Mammary epithelial cell (primary cell): ENCODE measurements at regions not wholly inside any gene's neighbourhood (a gene's known extent, or its start where the extent isn't known, plus 50 kb on each side); places are given as distances from the start of the nearest gene placed in this dataset.

Experiments used
- EZH2 ChIP-seq: IDR thresholded peaks from 2 replicates; pipeline ENCODE4 v1.6.1; 2012; ENCODE audit warnings: low read length, inconsistent platforms, borderline replicate concordance
- TF ChIP-seq, protein P1 (sequence below), 2 donors: IDR thresholded peaks in 1 of 2; conservative IDR thresholded peaks in 1 of 2; 2 replicates each; pipeline ENCODE4 v1.5.1; 2011 to 2012; ENCODE audit warnings: inconsistent platforms in 2 of 2, low read length in 2 of 2, mild to moderate bottlenecking in 2 of 2, control low read depth in 1 of 2, low read depth in 1 of 2; ENCODE audit not compliant: insufficient read depth in 1 of 2; ENCODE audit errors: extremely low read depth in 1 of 2

DNA sequence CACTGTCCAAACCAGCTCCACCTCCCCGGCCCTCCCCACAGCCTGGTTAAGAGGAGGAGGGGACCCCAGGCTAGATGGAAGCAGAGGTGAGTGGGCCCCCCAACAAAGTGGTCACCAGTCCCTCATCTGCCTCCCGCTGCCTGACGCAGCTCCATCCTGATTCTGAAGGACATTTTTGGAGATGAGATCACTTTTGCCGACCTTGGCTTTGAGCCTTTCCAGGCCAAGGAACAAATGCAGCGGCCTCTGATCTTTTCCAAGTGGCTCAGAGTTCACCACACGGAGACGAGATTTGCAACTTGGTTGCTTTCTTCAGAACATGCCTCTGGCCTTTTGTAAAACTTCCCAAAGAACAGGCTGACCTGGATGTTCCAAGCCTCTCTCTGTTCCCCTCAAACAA, 223.1 kb downstream of the NPHP4 start:
- TF ChIP-seq, protein P1, sequence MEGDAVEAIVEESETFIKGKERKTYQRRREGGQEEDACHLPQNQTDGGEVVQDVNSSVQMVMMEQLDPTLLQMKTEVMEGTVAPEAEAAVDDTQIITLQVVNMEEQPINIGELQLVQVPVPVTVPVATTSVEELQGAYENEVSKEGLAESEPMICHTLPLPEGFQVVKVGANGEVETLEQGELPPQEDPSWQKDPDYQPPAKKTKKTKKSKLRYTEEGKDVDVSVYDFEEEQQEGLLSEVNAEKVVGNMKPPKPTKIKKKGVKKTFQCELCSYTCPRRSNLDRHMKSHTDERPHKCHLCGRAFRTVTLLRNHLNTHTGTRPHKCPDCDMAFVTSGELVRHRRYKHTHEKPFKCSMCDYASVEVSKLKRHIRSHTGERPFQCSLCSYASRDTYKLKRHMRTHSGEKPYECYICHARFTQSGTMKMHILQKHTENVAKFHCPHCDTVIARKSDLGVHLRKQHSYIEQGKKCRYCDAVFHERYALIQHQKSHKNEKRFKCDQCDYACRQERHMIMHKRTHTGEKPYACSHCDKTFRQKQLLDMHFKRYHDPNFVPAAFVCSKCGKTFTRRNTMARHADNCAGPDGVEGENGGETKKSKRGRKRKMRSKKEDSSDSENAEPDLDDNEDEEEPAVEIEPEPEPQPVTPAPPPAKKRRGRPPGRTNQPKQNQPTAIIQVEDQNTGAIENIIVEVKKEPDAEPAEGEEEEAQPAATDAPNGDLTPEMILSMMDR (conservative IDR thresholded peaks at IDR 0.05 in 1 of 2, IDR thresholded peaks at IDR 0.05 in 1 of 2; ENCODE audit: extremely low read depth in 1 of 2, insufficient read depth in 1 of 2, low read depth in 1 of 2, low read length in 2 of 2), result no peak
- no peak for TF ChIP-seq EZH2
